Vagina (tissue), 2 donors: ENCODE measurements at regions not wholly inside any gene's neighbourhood (a gene's known extent, or its start where the extent isn't known, plus 50 kb on each side); places are given as distances from the start of the nearest gene placed in this dataset.

Source experiments
- DNase-seq, 2 donors: peaks; one replicate each; pipeline ENCODE4 v3.0.0-alpha.2; 2017; ENCODE audit errors: extremely low spot score in 2 of 2
- H3K27ac ChIP-seq: fragments of 200-600 bp; sonication (generic); one replicate; pipeline ENCODE4 v1.5.1; 2019
- H3K27me3 ChIP-seq: fragments of 200-600 bp; sonication (generic); one replicate; pipeline ENCODE4 v1.5.1; 2019
- H3K36me3 ChIP-seq, 2 donors: fragments of 200-600 bp; sonication (generic); one replicate each; pipeline ENCODE4 v1.5.1; 2017 to 2019
- H3K4me1 ChIP-seq: fragments of 200-600 bp; sonication (generic); one replicate; pipeline ENCODE4 v1.5.1; 2019
- H3K4me3 ChIP-seq, 2 donors: fragments of 200-600 bp; sonication (generic); 1 replicate in 1 of 2; 2 replicates in 1 of 2; pipeline ENCODE4 v1.5.1; 2016 to 2019
- H3K9me3 ChIP-seq: fragments of 200-600 bp; sonication (generic); one replicate; pipeline ENCODE4 v1.5.1; 2019
- CTCF ChIP-seq, 3 experiments: fragments of 450-650 bp in 2 of 3; fragments of 200-600 bp in 1 of 3; sonication (generic) in 1 of 3; IDR thresholded peaks; one replicate each; pipeline ENCODE4 v1.5.1; 2017 to 2019; ENCODE audit warnings: antibody characterized with exemption in 3 of 3, mild to moderate bottlenecking in 2 of 3, moderate library complexity in 2 of 3
- POLR2A ChIP-seq, 2 donors: fragments of 450-650 bp; IDR thresholded peaks; one replicate each; pipeline ENCODE4 v1.6.1; 2017; ENCODE audit warnings: antibody characterized with exemption in 2 of 2, mild to moderate bottlenecking in 2 of 2, moderate library complexity in 2 of 2
- POLR2AphosphoS5 ChIP-seq, 2 donors: sonication (generic); formaldehyde crosslinking; IDR thresholded peaks; one replicate each; pipeline ENCODE4 v1.9.0; 2017; ENCODE audit warnings: antibody characterized with exemption in 2 of 2, mild to moderate bottlenecking in 2 of 2, low read depth in 1 of 2; ENCODE audit not compliant: insufficient read depth in 1 of 2
- intact Hi-C: fragments of 100-400 bp; cut with DNase I; formaldehyde crosslinking; loops from one replicate; pipeline ENCODE4 v1.15.1; 2023

GRCh38 chr11:71310184-71310583, 57.8 kb upstream of the SHANK2 start:
- H3K36me3 ChIP-seq = no peaks in the 10 kb centered on the region
- peak in 1 of 2 donors; percentile 13 for DNase-seq
- intact Hi-C loops = no loop called here

GRCh38 chr11:71309611-71310010, 57.2 kb upstream of the SHANK2 start:
- TF ChIP-seq POLR2AphosphoS5 (IDR thresholded peaks at IDR 0.05; ENCODE audit: insufficient read depth in 1 of 2, low read depth in 1 of 2) = no peak
- no peaks in the 10 kb centered on the region for H3K4me1 ChIP-seq
- no peak overlapping the region for H3K4me3 ChIP-seq
- intact Hi-C loops = no loop called here
- no peaks in the 10 kb centered on the region for H3K9me3 ChIP-seq
- no peak overlapping the region for H3K27ac ChIP-seq
- H3K27me3 ChIP-seq = no peaks in the 10 kb centered on the region
- H3K36me3 ChIP-seq = no peaks in the 10 kb centered on the region
- peak in 1 of 2 donors; percentile 34 for DNase-seq

More at GRCh38 chr11:71310184-71310583, 57.8 kb upstream of the SHANK2 start:
- H3K4me1 ChIP-seq = no peaks in the 10 kb centered on the region
- H3K4me3 ChIP-seq = no peak overlapping the region
- no peak overlapping the region for H3K27ac ChIP-seq
- H3K27me3 ChIP-seq = no peaks in the 10 kb centered on the region
- no peaks in the 10 kb centered on the region for H3K9me3 ChIP-seq
- TF ChIP-seq CTCF (IDR thresholded peaks at IDR 0.05) (no peak), POLR2AphosphoS5 (IDR thresholded peaks at IDR 0.05; ENCODE audit: insufficient read depth in 1 of 2, low read depth in 1 of 2) (no peak), POLR2A (IDR thresholded peaks at IDR 0.05) (no peak)

GRCh38 chr11:71309181-71309580, 56.8 kb upstream of the SHANK2 start:
- Histone ChIP-seq H3K27ac (no peak overlapping the region), H3K4me3 (no peak overlapping the region), H3K36me3 (no peaks in the 10 kb centered on the region), H3K27me3 (no peaks in the 10 kb centered on the region), H3K9me3 (no peaks in the 10 kb centered on the region), H3K4me1 (no peaks in the 10 kb centered on the region)
- peak; percentile 61 to 62 for DNase-seq
- intact Hi-C loops = no loop called here
- TF ChIP-seq POLR2AphosphoS5 (IDR thresholded peaks at IDR 0.05; ENCODE audit: insufficient read depth in 1 of 2, low read depth in 1 of 2) (no peak), CTCF (IDR thresholded peaks at IDR 0.05) (no peak), POLR2A (IDR thresholded peaks at IDR 0.05) (no peak)

GRCh38 chr11:71307811-71308645, 55.7 kb upstream of the SHANK2 start:
- no peaks in the 10 kb centered on the region for H3K27me3 ChIP-seq
- H3K9me3 ChIP-seq = no peaks in the 10 kb centered on the region
- H3K27ac ChIP-seq = no peak overlapping the region
- no peak for TF ChIP-seq POLR2AphosphoS5 (IDR thresholded peaks at IDR 0.05; ENCODE audit: insufficient read depth in 1 of 2, low read depth in 1 of 2)
- TF ChIP-seq POLR2A (IDR thresholded peaks at IDR 0.05) = no peak
- TF ChIP-seq CTCF (IDR thresholded peaks at IDR 0.05) = no peak
- H3K36me3 ChIP-seq = no peaks in the 10 kb centered on the region
- intact Hi-C loops = no loop called here
- H3K4me3 ChIP-seq = no peak overlapping the region
- H3K4me1 ChIP-seq = no peaks in the 10 kb centered on the region
- DNase-seq = peak; percentile 44 to 55

GRCh38 chr11:71305451-71306125, 53.2 kb upstream of the SHANK2 start:
- no peaks in the 10 kb centered on the region for H3K27me3 ChIP-seq
- no peaks in the 10 kb centered on the region for H3K9me3 ChIP-seq
- intact Hi-C loops = no loop called here
- peak; percentile 37 to 67 for DNase-seq
- no peaks in the 10 kb centered on the region for H3K36me3 ChIP-seq
- no peak overlapping the region for H3K27ac ChIP-seq
- no peaks in the 10 kb centered on the region for H3K4me1 ChIP-seq
- H3K4me3 ChIP-seq = no peak overlapping the region
- TF ChIP-seq CTCF (IDR thresholded peaks at IDR 0.05) (no peak), POLR2A (IDR thresholded peaks at IDR 0.05) (no peak), POLR2AphosphoS5 (IDR thresholded peaks at IDR 0.05; ENCODE audit: insufficient read depth in 1 of 2, low read depth in 1 of 2) (no peak)
